ENCODE measurements at regions not wholly inside any gene's neighbourhood (a gene's known extent, or its start where the extent isn't known, plus 50 kb on each side); places are given as distances from the start of the nearest gene placed in this dataset.

- no peaks in the 10 kb centered on the region for H3K9me3 ChIP-seq (ENCODE audit: insufficient read depth, low read depth, low read length)
- H3K9me2 ChIP-seq (replicated peaks; ENCODE audit: low read depth, low read length) = no peaks in the 10 kb centered on the region
- H3K36me3 ChIP-seq (ENCODE audit: insufficient read depth, low read length) = no peaks in the 10 kb centered on the region
- H4K20me1 ChIP-seq (ENCODE audit: insufficient read depth, low read length, poor library complexity, severe bottlenecking) = no peaks in the 10 kb centered on the region
- no peaks in the 10 kb centered on the region for H3F3A ChIP-seq (ENCODE audit: low read depth)
- H2AFZ ChIP-seq (ENCODE audit: low read length) = no peak overlapping the region
- H3K4me1 ChIP-seq (ENCODE audit: insufficient read depth, low read length, poor library complexity, severe bottlenecking) = no peaks in the 10 kb centered on the region
- H3K4me2 ChIP-seq (ENCODE audit: low read depth, low read length, poor library complexity, severe bottlenecking) = no peak overlapping the region
- H3K27me3 ChIP-seq (ENCODE audit: insufficient read depth, low read length, poor library complexity, severe bottlenecking) = no peaks in the 10 kb centered on the region
- H3K79me2 ChIP-seq (ENCODE audit: insufficient read depth, low read length) = no peaks in the 10 kb centered on the region
- H3K4me3 ChIP-seq (ENCODE audit: low read length, poor library complexity, severe bottlenecking) = no peak overlapping the region
- TF ChIP-seq CTCF (conservative IDR thresholded peaks at IDR 0.05; ENCODE audit: low read length) (no peak), EZH2phosphoT487 (IDR thresholded peaks at IDR 0.05; ENCODE audit: borderline replicate concordance) (no peak)
- no peak overlapping the region for H3K9ac ChIP-seq (ENCODE audit: low read depth, low read length, poor library complexity, severe bottlenecking)
These were observed 77.8 kb upstream of the DCBLD2 start for GRCh38 chr3:98979296-98979695.

DNA sequence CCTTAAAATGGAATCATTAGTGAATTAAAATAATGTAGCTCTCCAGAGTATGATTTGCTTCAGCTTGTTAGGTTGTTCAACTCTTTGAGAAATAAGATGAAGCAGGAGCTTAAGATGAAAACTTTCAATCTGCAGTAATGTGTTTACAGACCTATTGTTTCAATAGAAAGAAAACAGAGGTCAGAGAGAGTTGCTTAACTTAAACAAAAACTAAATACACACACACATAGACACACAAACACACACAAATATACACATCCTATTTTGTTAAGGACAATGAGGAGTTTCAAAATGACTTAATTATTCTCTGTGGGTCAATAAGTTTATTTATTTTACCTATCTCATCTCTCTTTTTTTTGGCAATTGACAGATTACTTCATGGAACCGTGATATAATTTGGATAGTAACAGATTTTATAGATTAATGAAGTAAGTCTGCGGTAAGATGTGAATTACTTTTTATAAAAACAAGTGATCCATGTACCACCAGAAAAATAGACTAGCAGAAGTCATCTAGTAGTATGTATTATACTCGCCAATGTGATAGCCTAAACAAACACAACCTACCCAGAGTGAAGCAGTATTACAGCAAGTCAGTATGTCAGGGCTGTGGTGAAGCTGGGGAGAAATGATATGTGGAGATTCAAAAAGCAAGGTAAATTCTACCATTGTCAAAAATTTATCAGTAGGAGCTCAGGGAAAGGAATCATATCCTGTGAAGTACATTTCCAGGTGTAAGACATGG is 76.7 kb upstream of the DCBLD2 start:
- H3F3A ChIP-seq (ENCODE audit: low read depth) = no peaks in the 10 kb centered on the region
- H3K4me2 ChIP-seq (ENCODE audit: low read depth, low read length, poor library complexity, severe bottlenecking) = no peak overlapping the region
- no peaks in the 10 kb centered on the region for H3K4me1 ChIP-seq (ENCODE audit: insufficient read depth, low read length, poor library complexity, severe bottlenecking)
- H3K27me3 ChIP-seq (ENCODE audit: insufficient read depth, low read length, poor library complexity, severe bottlenecking) = no peaks in the 10 kb centered on the region
- H3K9me3 ChIP-seq (ENCODE audit: insufficient read depth, low read depth, low read length) = no peaks in the 10 kb centered on the region
- H3K4me3 ChIP-seq (ENCODE audit: low read length, poor library complexity, severe bottlenecking) = no peak overlapping the region
- no peaks in the 10 kb centered on the region for H3K79me2 ChIP-seq (ENCODE audit: insufficient read depth, low read length)
- no peak overlapping the region for H2AFZ ChIP-seq (ENCODE audit: low read length)
- H3K9ac ChIP-seq (ENCODE audit: low read depth, low read length, poor library complexity, severe bottlenecking) = no peak overlapping the region
- no peaks in the 10 kb centered on the region for H4K20me1 ChIP-seq (ENCODE audit: insufficient read depth, low read length, poor library complexity, severe bottlenecking)
- TF ChIP-seq CTCF (conservative IDR thresholded peaks at IDR 0.05; ENCODE audit: low read length) (no peak), EZH2phosphoT487 (IDR thresholded peaks at IDR 0.05; ENCODE audit: borderline replicate concordance) (no peak)
- no peaks in the 10 kb centered on the region for H3K36me3 ChIP-seq (ENCODE audit: insufficient read depth, low read length)
- H3K9me2 ChIP-seq (replicated peaks; ENCODE audit: low read depth, low read length) = no peaks in the 10 kb centered on the region

DNA sequence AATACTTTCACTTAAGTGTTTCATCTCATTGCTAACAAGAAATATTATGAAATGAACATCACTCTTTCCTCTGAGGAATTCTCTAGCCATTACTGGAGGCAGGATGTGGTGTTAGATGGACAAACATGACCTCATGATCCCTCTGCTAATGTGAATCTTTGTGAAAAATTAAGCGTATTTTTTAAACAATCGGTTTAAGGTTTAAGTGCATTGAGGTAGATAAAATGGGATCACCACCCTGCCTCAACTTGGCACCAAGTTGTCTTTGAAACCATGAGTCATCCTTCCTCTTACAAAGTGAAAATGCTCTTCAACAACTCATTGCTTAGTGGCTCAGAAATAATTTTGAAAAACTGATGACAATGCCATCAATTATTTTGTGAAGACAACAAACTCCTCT is 76.0 kb upstream of the DCBLD2 start:
- no peaks in the 10 kb centered on the region for H3K9me2 ChIP-seq (replicated peaks; ENCODE audit: low read depth, low read length)
- H3K9me3 ChIP-seq (ENCODE audit: insufficient read depth, low read depth, low read length) = no peaks in the 10 kb centered on the region
- H4K20me1 ChIP-seq (ENCODE audit: insufficient read depth, low read length, poor library complexity, severe bottlenecking) = no peaks in the 10 kb centered on the region
- H2AFZ ChIP-seq (ENCODE audit: low read length) = no peak overlapping the region
- no peaks in the 10 kb centered on the region for H3K27me3 ChIP-seq (ENCODE audit: insufficient read depth, low read length, poor library complexity, severe bottlenecking)
- no peaks in the 10 kb centered on the region for H3K79me2 ChIP-seq (ENCODE audit: insufficient read depth, low read length)
- TF ChIP-seq CTCF (conservative IDR thresholded peaks at IDR 0.05; ENCODE audit: low read length) = no peak
- no peak for TF ChIP-seq EZH2phosphoT487 (IDR thresholded peaks at IDR 0.05; ENCODE audit: borderline replicate concordance)
- H3K4me2 ChIP-seq (ENCODE audit: low read depth, low read length, poor library complexity, severe bottlenecking) = no peak overlapping the region
- no peaks in the 10 kb centered on the region for H3K36me3 ChIP-seq (ENCODE audit: insufficient read depth, low read length)
- H3F3A ChIP-seq (ENCODE audit: low read depth) = no peaks in the 10 kb centered on the region
- no peaks in the 10 kb centered on the region for H3K4me1 ChIP-seq (ENCODE audit: insufficient read depth, low read length, poor library complexity, severe bottlenecking)
- no peak overlapping the region for H3K4me3 ChIP-seq (ENCODE audit: low read length, poor library complexity, severe bottlenecking)
- no peak overlapping the region for H3K9ac ChIP-seq (ENCODE audit: low read depth, low read length, poor library complexity, severe bottlenecking)
